GM18909 (cell line): ENCODE measurements at regions not wholly inside any gene's neighbourhood (a gene's known extent, or its start where the extent isn't known, plus 50 kb on each side); places are given as distances from the start of the nearest gene placed in this dataset.
"Not testable (repeated sequence)": the region's sequence is repeated elsewhere in the genome, so short reads cannot be mapped to it uniquely, and the experiment has no call there.

Source experiments
- ATAC-seq: cut with Tn5 transposase; IDR thresholded peaks from one replicate; pipeline ENCODE4 v1.9.1; 2021; ENCODE audit warnings: mild to moderate bottlenecking; ENCODE audit not compliant: unreplicated experiment, poor library complexity

DNA sequence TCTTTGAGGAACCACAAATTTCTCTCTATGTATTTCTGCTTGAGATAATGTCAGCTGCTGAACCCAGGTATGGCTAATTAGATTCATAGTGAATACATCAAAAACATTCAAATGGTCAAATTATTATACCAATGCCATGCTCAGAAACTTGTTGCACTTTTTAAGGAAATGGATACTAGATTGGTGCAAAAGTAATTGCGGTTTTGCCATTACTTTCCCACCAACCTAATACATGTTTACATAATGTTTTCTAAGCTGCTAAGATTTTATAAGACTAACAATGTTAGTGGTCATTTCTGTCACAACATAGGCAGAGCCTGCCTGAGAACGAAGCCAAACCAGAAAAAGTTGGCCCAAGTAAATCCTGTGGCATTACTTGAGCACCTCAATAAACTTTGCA, 568.2 kb upstream of the LRATD1 start:
- no peak for ATAC-seq

DNA sequence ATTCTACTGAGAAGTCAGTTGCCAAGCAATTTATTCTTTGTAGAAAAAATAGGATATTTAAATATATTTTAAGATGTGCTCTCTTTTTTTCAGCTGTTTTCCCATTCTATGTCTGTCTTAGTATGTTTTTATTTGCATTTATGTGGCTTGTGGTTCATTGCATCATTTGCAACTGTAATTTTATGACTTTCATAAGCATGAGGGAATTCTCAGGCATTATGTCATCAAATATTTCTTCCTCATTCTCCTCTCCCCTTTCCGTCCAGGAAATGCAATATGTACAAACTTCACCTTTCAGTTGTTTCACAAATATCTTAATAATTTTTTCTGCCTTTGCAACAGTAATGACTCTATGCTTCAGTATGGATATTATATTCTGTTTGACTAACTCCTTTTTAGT, 560.2 kb upstream of the LRATD1 start:
- ATAC-seq, result no peak

DNA sequence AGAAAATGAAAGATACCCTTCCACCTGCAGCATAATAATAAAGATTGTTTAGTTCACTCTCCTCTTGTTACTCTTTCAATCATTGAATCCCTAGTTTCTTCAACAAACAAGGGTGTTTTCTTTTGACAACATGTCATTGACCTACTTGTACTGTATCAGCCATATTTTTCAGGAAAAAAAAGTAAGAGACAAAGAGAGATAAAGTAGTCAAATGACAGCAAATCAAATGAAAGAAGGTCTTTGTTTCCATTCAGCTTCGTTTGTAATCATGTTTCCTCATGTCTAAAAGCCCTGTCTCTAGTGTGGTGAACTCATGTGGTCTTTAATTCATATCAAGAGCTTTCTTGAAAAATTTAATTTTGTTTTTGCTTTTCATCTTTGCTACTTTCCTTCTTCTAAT, 557.8 kb upstream of the LRATD1 start:
- no peak for ATAC-seq

DNA sequence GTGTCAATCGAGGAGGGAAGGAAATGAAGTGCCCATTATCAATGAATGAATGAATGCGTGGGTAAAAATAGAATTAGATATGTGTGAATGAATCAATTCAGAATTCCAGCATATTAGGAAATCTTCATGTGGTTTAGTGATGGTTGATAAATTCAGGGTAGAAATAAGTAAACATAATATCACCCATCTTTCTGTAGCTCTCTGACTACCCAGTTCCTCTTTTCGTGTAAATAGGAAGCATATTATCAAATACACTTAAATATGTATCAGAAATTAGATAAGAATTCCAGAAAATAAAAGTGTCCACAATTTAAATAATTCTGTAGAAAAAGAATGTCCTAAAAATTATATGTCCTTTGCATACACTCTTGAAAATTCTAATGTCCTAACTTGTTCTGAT, 552.9 kb upstream of the LRATD1 start:
- ATAC-seq, result no peak

DNA sequence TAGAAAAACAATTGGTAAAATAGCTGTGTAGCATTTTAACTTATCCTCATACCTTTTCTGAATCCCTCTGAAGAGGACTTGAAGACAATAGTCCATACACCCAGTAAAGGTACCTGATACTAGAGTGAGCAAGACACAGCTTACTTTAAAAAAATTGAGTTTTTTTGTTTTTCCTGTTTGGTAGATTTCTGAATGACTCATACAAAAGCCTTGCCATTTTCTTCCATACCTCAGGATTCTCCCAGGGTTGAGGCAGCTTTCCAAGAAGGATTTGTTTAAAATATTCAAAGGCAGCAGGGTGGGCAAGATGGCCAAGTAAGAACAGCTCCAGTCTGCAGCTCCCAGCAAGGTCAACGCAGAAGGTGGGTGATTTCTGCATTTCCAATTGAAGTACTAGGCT, 551.0 kb upstream of the LRATD1 start:
- ATAC-seq, result no peak

DNA sequence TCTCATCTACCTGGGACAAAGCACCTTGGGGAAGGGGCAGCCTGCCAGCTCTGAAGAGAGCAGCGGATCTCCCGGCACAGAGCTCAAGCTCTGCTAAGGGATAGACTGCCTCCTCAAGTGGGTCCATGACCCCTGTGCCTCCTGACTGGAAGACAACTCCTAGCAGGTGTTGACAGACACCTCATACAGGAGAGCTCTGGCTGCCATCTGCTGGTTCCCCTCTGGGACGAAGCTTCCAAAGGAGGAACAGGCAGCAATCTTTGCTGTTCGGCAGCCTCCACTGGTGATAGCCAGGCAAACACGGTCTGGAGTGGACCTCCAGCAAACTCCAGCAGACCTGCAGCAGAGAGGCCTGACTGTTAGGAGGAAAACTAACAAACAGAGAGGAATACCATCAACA, 549.9 kb upstream of the LRATD1 start:
- no peak for ATAC-seq

DNA sequence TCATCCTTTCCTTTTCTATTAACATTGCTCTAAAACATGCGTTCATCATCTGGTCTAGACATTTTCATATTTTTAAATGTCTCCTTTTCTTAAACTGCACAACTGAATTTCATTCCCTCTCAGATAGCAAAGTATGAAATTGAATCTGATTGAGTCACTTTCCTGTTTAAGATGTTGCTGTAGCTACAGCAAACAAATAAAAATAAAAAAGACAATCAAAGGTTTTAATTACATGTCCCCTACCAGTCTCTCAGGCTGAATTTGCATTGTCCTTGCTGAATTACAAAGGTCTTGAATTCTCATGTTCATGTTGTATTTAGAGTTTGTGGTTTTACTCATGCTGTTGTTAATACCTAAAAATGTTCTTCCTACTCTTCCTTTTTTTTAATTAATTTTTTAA, 537.9 kb upstream of the LRATD1 start:
- ATAC-seq, result no peak

DNA sequence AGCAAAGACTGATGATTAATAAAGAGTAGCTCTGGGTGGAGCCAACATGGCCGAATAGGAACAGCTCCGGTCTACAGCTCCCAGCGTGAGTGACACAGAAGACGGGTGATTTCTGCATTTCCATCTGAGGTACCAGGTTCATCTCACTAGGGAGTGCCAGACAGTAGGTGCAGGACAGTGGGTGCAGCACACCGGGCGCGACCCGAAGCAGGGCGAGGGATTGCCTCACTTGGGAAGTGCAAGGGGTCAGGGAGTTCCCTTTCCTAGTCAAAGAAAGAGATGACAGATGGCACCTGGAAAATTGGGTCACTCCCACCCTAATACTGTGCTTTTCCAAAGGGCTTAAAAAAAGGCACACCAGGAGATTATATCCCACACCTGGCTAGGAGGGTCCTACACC, 533.4 kb upstream of the LRATD1 start:
- not testable (repeated sequence) for ATAC-seq

DNA sequence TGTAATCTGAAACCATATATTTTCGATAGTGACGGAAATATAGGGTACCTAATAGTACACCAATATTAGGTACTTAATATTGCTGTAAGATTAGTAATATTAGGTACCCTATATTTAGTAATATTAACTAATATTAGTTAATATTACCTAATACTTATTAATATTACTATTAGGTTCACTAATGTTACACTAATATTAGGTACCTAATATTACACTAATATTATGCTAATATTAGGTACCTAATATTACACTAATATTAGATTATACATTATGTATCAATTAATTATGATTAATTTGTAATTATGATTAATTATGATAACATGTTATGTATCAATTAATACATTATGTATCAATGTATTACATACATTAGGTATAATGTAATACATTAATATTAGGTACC, 518.2 kb upstream of the LRATD1 start:
- no peak for ATAC-seq

DNA sequence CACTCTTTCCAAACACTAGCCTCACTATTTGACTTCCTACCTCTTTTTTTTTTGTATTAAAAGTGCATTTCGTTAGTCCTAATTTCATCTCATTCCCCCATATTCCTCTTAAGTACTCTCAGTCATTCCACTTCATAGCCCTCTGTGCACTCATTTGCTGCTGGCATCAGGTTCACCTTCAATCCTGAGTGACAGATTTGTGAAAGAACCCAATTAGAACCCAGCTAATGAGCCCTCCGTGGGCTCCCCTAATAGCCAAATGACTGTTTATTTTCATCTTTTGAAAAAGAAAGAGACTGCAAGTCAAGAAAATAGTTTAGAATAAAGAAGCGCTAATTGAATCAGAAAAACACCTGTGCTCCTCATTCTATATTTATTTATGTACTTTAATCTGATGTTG, 512.1 kb upstream of the LRATD1 start:
- no peak for ATAC-seq

DNA sequence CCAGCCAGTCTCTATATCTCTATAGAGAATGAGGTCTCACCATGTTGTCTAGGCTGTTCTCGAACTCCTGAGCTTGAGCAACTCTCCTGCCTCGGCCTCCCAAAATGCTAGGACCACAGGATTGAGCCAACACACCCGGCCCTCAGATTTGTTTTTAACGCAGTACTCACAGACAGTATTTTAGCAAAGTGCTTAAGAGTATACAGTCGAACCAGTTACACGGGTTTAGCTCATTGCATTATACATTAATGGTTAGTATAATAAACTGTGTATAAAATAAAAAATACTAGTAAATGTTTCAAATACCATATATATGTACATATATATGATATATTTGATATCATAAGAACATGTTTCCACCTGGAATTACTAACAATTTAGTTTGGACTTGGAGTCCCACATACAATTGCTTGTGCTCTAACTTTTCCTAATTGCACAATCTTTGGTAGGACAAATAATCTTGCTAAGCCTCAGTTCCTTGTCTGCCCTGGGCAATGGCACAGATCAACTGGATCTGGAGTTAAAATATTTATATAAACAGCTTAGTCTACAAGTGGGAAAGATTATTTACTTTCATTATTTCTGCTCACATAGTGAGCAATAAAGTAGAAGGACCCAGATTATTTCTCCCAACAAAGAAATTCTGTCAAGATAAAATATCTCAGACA, 508.9 kb upstream of the LRATD1 start:
- ATAC-seq, result no peak

DNA sequence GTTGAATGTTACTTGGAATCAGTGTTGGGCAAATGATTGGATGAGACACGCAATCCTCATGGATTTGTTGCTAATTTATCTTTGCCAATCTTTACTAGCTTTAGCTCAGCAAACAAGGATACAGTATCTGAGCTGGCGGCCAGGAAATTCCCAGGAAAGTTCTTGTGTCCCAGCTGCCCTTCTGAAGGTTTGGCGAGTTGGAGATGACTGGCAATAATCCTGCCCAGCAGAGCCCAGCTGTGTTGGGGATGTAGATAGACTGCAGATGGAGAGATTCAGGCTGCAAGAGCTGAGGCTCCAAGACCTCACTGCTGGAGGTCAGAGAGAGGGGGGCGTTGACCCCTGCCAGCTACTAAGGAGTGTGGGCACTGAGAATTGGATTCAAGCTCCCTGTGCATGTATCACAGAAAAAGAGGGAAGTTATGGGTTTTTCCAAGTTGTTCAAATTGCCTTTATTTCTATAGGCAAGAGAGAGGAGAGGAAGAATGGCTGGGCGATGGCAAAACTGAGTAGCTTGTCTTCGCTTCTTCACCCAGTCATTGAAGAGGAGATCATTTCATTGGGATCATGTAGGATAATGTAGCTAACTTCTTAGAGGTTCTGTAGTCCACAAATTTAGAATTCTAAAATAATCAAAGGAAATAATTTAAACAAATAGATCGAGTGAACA, 506.8 kb upstream of the LRATD1 start:
- ATAC-seq, result no peak

DNA sequence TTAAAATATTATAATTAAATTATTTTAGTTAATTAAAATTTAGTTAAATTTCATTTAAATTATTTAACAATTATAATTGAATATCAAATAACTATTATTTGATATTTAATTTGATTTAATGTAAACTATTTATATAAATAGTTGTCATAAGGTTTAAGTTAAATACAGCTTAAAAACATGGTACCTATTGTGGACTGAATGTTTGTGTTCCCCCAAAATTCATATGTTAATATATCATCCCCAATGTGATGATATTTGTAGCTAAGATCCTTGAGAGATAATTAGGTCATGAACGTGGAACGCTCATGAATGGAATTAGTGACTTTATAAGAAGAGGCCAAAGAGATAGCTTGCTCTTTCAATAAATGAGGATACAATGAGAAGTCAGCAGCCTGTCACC, 505.7 kb upstream of the LRATD1 start:
- no peak for ATAC-seq

DNA sequence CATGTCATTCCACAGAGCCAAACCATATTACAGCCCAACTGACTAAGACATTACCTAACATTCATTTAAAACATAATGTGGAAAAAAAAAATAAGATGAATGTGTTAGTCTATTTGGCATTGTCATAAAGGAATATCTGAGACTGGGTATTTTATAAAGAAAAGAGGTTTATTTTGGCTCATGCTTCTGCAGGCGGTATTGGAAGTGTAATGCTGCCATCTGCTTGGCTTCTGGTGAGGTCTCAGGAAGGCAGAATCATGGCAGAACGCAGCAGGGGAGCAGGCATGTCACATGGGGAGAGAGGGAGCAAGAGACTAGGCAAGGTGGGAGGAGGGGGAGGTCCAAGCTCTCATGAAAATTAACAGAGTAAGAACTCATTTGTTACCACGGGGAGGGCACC, 504.8 kb upstream of the LRATD1 start:
- no peak for ATAC-seq

DNA sequence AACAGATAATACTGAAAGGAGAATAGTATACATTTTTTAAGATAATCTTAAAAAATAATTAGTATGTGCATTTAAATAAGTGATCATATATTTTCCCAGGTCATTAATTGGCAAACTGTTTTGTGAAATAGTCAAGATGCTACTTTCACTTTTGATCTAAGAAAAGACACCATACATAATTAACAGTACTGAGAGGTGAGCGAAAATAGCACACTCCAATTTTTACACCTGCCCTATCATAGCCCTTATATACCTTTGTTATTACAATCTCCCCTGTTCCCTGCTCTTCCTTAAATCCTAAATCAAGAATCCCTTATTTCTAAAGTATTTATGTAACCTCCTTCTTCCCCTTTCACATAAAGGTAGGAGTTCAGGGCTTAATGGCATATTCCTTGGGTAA, 500.1 kb upstream of the LRATD1 start:
- ATAC-seq, result no peak

DNA sequence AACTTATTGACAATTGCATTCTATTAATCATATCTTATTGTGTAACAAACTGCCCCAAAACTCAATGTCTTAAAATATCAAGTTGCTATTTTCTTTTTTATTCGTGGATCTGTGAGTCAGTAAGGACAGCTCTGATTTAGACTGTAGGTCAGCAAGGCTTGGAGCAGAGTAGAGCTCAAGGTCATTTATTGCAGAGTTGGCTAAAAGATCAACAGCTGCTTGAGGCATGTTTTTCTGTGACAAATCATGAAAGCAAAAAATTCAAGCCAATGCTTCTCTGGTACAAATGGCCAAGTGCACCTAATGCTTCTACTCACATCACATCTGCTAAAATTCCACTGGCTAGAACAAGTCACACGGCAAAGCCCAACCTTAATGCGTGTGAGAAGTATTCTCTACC, 497.7 kb upstream of the LRATD1 start:
- ATAC-seq, result no peak

DNA sequence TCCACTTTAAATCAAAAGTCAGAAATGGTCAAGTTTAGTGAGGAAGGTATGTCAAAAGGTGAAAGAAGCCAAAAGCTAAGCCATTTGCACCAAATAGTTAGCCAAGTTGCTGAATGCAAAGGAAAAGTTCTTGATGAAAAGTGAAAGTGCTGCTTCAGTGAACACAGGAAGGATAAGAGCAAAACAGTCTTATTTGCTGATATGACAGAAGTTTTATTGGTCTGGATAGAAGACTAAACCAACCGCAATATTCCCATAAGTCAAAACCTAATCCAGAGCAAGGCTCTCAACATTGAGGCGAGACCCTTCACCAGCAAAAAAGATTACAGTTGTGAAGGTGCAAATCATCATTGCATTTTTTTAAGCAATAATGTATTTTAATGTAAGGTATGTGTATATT, 496.5 kb upstream of the LRATD1 start:
- ATAC-seq, result no peak

DNA sequence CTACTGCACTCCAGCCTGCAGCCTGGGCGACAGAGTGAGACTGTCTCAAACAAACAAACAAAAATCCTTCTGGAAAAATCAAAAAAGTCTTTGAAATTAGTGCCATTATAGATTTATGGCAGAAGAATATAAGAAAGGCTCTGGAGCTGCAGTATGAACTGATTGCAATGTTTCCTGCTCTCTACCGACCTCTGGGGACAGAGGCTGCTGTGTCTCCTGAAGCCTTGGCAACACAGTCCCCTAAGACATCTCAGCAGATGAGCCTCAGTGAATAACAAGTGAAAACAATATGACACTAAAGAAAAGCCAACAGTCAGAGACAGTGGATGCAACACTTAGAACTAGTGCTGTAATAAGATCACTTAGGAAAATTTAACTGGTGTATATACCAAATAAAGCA, 494.9 kb upstream of the LRATD1 start:
- no peak for ATAC-seq

DNA sequence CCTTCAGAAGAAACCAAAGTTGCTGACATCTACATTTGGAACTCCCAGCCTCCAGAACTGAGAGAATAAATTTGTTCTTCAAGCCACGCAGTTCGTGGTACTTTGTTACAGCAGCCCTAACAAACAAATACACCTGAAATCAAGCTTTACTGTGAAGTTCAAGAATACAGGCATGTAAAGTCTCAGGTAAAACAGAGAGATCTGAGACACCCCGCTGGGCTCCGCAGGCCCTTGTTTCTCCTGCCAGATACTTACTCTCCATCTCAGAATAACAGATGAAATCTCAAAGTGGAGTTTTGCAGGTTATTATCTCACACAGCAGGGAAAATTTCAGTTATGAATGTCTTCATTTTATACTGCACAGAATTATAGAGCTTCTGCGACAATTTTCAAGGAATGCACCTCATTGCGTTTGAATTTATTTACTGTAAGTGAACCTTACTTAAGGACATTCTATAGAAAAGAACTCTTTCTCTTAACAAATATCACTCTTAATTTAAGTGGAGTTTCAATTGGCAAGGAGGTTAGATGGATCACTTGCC, 492.4 kb upstream of the LRATD1 start:
- no peak for ATAC-seq

DNA sequence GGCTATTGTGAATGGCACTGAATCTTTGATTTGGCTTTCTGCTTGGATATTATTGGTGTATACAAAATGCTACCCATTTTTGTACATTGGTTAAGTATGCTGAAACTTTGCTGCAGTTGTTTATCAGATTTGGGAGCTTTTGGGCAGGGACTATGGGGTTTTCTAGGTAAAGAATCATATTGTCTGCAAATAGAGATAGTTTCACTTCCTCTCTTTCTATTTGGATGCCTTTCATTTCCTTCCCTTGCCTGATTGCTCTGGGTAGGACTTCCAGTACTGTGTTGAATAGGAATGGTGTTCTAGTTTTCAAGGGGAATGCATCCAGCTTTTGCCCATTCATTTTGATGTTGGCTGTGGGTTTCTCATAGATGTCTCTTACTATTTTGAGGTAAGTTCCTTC, 489.1 kb upstream of the LRATD1 start:
- no peak for ATAC-seq

DNA sequence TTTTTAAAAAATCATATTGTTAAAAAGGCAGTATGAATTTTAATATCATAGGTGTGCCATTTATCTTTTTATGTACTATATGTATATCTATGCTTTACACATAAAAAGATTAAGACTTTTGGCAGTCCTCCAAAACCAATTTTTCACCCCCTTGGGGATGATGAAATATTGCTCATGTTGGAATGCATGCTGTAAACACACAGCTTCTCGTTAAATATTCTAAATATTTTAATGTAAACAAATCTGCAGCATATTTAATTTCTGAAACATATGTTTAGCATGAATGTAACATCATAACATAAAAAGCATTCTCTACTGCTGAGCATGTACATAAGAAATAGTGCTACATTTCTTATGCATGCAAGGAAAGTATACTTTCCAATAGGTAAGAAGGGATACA, 484.3 kb upstream of the LRATD1 start:
- ATAC-seq, result no peak

DNA sequence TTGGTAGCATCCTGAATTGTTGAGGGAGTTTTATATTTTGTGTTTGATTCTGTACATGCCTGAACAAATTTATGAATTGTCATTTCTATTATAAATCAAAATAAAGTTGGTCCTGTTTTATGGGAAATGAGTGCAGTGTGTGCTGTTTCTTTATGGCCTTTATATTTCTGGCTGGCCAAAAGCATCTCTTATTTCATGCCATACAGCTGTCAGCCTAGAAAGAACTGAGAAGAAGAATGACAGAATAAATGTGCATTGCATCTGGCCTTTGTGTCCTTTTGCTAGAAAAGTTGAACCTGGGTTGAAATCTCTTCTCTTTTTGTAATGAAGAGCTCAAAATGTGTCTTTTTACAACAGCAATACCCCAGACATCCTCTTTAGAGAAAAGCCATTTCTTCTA, 474.7 kb upstream of the LRATD1 start:
- no peak for ATAC-seq
